MV-4-11 (cell line): ENCODE measurements at regions not wholly inside any gene's neighbourhood (a gene's known extent, or its start where the extent isn't known, plus 50 kb on each side); places are given as distances from the start of the nearest gene placed in this dataset.

Experiments
- DNase-seq: peaks from one replicate; lab custom pipeline; 2025; lab: John Stamatoyannopoulos, UW

GRCh38 chr15:26376243-26376642 lies 396.6 kb downstream of the GABRB3 start:
- no peak for DNase-seq

GRCh38 chr15:26374806-26375205 lies 398.1 kb downstream of the GABRB3 start:
- no peak for DNase-seq

DNA sequence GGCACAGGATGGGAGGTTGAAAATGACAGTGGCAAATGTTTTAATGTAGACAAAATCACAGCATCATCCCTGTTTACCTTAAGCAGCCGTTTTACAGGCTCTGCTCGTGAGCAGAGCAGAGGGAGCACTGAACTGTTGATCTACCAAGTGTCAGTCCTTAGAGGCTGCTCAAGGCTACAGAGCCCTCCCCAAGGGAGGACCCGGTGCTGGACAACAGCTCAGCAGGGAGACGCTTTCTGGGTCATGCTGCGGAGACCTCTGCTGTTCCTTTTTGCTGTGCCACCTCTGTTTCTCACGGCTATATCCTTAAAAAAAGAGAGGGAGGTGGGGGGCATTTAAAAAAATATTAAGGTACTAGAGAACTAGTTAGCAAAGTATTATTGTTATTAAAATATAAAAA lies 400.2 kb downstream of the GABRB3 start:
- DNase-seq = no peak

- DNase-seq = no peak
These were observed 407.8 kb downstream of the GABRB3 start for GRCh38 chr15:26365077-26365476.

DNA sequence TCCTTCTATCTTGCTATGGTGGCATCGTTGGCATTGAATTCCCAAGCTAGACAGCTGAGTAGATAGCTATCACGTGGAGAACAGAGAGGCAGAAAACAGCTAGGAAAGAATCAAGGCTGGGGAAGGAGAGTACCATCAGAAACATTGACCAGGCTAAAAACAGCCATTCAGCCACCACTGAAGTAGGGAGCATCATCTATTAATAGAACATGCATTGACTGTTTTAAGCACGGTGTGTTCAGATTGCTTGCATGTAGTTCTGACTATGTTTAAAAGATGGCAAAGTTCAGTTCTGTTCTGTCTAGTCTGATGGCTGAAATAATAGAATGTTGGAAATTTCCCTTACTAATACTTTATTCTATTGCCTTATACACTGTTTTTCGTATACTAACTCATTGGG lies 413.0 kb downstream of the GABRB3 start:
- no peak for DNase-seq

- peak; percentile 77 for DNase-seq
These were observed 414.2 kb downstream of the GABRB3 start for GRCh38 chr15:26358708-26359107.

DNA sequence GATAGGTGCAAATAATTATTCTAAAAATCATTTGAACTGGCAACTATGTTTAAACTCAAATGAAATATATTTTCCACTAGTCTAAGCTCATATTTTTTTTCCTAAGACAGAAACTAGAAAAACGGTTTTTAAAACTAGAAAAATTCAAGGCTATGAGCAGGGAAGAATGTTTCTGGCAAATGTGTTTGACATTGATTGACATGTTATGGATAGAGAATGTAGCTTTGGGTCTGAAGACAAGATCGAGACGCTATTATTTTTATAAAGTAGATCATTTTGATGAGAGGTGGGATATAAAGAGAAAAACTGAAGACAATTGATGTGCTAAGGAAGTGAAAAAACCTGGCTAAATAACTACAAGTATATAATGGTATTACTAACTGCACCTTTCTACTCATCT lies 415.2 kb downstream of the GABRB3 start:
- DNase-seq = no peak

DNA sequence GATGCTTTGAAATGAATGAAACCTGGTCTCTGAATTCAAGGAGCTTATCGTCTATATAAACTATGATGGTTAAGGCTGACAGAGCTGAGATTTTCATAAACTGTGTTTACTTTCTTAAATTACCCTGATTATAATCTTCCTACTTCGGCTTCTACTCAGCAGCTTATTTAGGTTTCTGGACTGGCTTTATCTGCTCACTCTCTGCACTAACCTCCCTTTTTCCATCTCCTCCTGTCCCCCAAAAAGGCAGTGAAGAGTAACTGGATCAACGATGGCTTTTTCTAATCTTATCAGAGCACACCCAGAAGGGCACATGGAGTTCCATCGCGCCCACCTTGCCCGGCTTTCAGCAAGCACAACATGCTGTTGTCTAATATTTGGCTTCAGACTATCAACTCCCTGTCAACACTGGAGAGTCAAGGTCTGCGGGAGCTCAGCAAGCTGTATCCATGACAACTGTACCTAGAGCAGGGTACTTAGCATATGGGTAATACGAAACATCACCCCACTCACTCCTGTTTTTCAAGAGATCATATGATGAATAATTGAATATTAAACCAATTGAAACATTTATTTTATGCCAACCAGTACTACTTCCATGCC lies 417.3 kb downstream of the GABRB3 start:
- DNase-seq = no peak

DNA sequence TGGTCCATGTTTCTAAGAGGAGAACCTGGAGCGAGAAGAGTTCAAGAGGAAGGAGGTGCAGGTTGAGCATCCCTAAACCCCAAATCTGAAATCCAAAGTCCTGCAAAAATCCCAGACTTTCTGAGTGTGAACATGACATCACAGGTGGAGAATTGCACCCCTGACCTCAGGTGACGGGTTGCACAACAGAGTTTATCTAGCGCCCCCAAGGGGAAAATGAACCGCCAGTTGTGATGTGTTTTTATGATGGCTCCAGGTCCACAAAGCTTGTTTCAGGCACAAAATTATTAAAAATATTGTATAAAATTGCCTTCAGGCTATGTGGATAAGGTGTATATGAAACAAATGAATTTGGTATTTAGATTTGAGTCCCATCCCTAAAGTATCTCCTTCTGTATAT lies 420.0 kb downstream of the GABRB3 start:
- no peak for DNase-seq

DNA sequence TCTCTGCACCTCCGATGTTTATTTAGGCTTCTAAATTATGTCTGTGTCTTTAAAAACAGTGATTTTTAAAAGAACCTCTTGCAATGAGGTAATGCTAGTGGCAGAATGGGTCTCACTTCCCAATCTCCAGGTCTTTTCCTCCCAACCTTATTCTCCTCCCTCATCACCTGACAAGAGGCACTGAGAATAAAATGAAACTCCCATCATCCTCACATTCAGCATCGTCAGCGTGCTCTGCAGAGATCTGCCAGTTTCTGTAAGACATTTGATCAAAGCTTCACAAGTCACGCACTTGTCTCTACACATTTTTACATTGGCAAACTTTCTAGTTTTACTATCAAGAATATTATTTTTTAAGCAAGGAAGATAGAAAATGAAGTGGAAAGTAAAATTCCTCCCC lies 420.5 kb downstream of the GABRB3 start:
- no peak for DNase-seq

- no peak for DNase-seq
These were observed 447.4 kb downstream of the GABRB3 start for GRCh38 chr15:26325495-26325894.

GRCh38 chr15:26323566-26323965 lies 449.3 kb downstream of the GABRB3 start:
- DNase-seq = no peak

GRCh38 chr15:26318689-26319088 lies 454.2 kb downstream of the GABRB3 start:
- DNase-seq = no peak

- DNase-seq = peak; percentile 33
These were observed 451.4 kb upstream of the ATP10A start for GRCh38 chr15:26314577-26314976.

DNA sequence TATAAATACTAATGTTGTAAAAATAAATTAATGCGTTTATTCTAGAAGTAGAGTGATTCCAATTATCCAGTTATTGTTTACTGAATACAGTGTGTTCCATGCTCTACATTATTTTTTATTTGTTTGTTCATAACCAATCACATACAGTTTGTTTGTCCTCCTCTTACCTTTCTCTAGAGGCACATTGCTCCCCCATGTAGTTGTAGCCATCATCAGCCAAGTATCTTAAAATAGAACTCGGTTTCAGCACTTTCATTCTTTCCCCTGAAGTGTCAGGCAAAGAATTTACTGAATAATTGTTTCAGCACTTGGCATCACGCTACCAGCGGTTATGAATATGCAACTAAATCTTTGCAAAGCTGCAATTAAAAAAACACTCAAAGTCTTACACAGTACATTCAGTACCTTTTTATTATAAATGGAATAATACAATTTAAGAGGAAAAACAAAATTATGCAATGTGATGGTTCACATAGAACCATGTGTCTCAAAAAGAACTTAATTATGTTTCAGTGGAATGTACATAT lies 448.6 kb upstream of the ATP10A start:
- DNase-seq = no peak

- DNase-seq = no peak
These were observed 435.6 kb upstream of the ATP10A start for GRCh38 chr15:26298659-26299170.

DNA sequence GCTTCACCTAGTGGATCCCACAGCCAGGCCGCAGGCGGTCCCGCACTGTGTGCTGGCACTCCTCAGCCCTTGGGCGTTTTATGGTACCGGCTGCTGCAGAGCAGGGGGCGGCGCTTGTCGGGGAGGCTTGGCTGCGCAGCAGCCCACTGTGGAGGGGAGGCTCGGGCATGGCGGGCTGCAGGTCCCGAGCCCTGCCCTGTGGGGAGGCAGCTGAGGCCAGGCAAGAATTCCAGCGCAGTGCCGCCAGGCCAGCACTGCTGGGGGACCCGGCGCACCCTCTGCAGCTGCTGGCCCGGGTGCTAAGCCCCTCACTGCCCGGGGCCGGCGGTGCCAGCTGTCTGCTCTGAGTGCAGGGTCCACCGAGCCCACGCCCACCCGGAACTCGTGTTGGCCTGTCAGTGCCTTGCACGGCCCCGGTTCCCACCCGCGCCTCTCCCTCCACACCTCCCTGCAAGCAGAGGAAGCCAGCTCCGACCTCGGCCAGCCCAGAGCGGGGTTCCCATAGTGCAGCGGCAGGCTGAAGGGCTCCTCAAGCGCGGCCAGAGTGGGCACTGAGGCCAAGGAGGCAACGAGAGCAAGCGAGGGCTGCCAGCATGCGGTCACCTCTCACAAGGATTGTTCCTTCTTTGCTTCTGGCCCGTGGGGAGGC lies 435.0 kb upstream of the ATP10A start:
- DNase-seq = no peak

GRCh38 chr15:26295336-26296085 lies 432.4 kb upstream of the ATP10A start:
- no peak for DNase-seq

DNA sequence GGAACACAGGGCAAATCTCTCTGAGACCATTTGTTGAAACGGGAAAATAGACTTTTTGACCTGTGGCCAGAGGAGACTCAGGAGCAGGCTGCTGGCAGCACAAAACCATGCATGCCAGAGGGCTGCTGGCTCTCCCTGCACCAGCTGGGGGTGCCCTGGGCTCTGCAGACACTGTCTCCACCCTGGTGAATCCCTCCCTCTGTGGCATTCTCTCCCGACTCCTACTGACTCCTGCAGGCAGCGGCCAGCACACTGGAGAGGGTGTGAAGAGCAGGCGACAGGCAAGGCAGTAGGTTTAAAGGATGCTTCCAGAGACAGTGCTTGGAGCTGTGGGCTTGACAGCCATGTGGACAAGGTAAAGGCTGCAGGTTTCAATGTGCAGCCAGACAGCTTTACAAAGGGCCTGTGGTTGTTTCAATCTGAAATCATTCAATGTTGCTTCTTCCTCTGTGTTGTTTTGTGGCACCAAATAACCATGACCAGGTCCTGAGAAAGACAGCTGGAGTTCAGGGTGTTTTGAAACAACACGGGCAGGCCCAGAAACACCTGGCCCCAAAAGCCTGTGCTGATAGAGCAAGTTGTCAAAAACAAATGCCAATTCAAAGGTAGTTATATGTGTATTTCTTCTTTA lies 431.0 kb upstream of the ATP10A start:
- DNase-seq = no peak

DNA sequence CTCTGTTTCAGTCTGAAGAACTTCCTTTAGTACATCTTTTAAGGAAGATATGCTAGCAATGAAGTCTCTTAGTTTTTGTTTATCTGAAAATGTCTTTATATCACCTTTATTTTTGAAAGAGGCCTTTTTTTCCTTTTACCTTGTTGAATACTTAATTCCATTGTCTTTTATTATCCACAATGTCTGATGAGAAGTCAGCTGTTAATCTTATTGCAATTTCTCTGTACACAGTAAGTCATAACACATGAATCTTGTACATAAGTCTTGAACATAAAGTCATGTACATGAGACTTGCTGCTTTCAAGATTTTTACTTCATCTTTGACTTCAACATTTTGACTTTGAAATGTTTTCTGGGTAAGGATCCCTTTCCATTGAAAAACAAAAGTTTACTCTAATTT lies 424.3 kb upstream of the ATP10A start:
- no peak for DNase-seq

GRCh38 chr15:26280281-26280680 lies 417.2 kb upstream of the ATP10A start:
- DNase-seq = no peak

DNA sequence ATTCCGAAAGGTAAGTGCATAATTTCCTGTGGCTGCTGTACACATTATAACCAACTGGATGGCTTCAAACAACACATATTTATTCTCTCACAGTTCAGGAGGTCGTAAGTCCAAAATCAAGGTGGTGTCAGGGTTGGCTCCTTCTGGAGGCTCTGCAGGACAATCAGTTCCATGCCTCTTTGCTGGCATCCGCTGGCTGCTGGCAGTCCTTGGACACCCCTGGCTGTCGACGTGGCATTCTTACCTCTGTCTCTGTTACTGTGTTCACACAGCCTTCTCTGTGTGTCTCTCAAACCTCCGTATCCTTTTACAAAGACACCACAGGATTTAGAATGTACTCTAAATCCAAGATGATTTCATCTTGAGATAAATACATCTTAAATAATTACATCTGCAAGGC lies 398.8 kb upstream of the ATP10A start:
- DNase-seq = no peak

DNA sequence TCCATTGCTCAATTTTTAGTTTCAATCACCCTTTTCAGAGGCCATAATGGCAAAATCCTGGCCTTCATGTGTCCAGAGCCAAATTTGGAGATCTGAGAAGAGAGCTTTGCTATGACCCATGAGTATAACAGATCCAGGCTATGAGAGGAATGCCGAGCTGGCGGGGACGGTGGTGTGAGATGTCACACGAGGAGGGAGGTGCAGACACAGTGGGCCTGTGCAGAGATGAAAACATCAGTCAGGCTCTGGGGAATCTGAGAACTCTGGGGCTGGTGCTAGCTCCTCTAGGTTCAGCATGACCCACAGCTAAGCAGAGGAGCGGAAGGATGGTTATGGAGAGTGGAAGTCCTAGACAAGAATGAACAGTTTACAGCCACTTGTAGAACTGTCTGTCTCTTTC lies 398.3 kb upstream of the ATP10A start:
- no peak for DNase-seq
